ENCODE measurements at regions not wholly inside any gene's neighbourhood (a gene's known extent, or its start where the extent isn't known, plus 50 kb on each side); places are given as distances from the start of the nearest gene placed in this dataset.

DNA sequence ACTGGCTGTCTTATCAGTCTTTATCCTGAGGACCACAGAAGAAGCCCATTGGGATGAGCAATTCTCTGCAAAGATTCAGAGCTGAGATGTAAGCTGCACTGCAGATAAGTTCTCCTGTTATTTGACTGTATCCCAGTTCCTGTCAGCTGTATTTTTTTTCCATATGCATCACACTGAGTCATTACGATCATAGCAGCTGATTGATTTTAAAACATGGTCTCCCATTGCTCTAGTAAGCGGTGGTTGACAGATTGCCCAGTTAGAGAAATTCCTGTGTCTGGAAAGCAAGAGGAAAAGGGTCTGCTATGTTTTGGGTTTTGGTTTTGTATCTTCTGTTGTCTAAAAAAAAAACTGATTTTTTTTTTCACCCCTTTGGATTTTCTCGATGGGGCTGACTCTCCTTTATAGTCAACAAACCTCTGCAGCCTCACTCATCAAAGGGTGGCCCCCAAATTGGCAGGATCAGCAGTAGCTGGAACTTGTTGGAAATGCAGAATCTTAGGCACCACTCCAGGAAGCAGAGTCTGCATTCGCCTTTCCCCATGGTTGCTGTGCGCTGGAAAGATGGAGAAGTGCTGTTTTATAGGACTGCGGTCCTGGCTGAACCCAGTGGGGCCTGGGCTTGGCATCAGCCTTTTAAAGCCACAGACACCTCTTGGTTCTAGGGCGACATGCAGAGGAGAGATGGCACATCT lies 220.1 kb upstream of the MPHOSPH6 start:
- WGBS (ENCODE audit: insufficient coverage) = 92% methylated on average over 2 of the region's 7 CpGs
- Mint-ChIP-seq H3K4me3 (no peak overlapping the region), H3K36me3 (no peaks in the 10 kb centered on the region), H3K4me1 (no peaks in the 10 kb centered on the region), H3K9me3 (peaks cover 0 to 3% (median 0%) of the 10 kb centered on the region in 7 donors), H3K27ac (no peak overlapping the region), H3K27me3 (ENCODE audit: low read depth in 3 of 3) (peaks cover 1 to 6% (median 3%) of the 10 kb centered on the region in 3 donors)
- Histone ChIP-seq H3K9ac (ENCODE audit: insufficient read depth, low read length, poor library complexity, severe bottlenecking) (no peak overlapping the region), H3K4me1 (ENCODE audit: control insufficient read depth in 1 of 2, insufficient read depth in 2 of 2, low read length in 2 of 2) (no peaks in the 10 kb centered on the region), H3K27ac (ENCODE audit: low read depth in 1 of 2, low read length in 2 of 2) (no peak overlapping the region), H3K4me2 (replicated peaks; ENCODE audit: extremely low read depth, low read length, poor library complexity, severe bottlenecking) (no peak overlapping the region), H3K79me2 (ENCODE audit: insufficient read depth, low read length) (no peaks in the 10 kb centered on the region), H3K27me3 (ENCODE audit: control insufficient read depth in 2 of 2, insufficient read depth in 2 of 2, low read length in 2 of 2) (no peaks in the 10 kb centered on the region), H2AFZ (ENCODE audit: insufficient read depth, low read depth, low read length, poor library complexity, severe bottlenecking) (no peak overlapping the region), H4K20me1 (ENCODE audit: insufficient read depth, low read length) (no peaks in the 10 kb centered on the region), H3K36me3 (replicated peaks in 1 of 2; ENCODE audit: control insufficient read depth in 1 of 2, insufficient read depth in 2 of 2, low read length in 2 of 2) (no peaks in the 10 kb centered on the region), H3K4me3 (replicated peaks in 1 of 3; ENCODE audit: low read depth in 2 of 3, low read length in 3 of 3) (no peak overlapping the region), H3K9me3 (replicated peaks in 1 of 2; ENCODE audit: control insufficient read depth in 1 of 2, insufficient read depth in 1 of 2, low read length in 2 of 2) (no peaks in the 10 kb centered on the region)
- intact Hi-C loops (cut with micrococcal nuclease) = no loop called here
- no peak for DNase-seq
- TF ChIP-seq, protein P1, sequence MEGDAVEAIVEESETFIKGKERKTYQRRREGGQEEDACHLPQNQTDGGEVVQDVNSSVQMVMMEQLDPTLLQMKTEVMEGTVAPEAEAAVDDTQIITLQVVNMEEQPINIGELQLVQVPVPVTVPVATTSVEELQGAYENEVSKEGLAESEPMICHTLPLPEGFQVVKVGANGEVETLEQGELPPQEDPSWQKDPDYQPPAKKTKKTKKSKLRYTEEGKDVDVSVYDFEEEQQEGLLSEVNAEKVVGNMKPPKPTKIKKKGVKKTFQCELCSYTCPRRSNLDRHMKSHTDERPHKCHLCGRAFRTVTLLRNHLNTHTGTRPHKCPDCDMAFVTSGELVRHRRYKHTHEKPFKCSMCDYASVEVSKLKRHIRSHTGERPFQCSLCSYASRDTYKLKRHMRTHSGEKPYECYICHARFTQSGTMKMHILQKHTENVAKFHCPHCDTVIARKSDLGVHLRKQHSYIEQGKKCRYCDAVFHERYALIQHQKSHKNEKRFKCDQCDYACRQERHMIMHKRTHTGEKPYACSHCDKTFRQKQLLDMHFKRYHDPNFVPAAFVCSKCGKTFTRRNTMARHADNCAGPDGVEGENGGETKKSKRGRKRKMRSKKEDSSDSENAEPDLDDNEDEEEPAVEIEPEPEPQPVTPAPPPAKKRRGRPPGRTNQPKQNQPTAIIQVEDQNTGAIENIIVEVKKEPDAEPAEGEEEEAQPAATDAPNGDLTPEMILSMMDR (IDR thresholded peaks at IDR 0.05) = no peak

DNA sequence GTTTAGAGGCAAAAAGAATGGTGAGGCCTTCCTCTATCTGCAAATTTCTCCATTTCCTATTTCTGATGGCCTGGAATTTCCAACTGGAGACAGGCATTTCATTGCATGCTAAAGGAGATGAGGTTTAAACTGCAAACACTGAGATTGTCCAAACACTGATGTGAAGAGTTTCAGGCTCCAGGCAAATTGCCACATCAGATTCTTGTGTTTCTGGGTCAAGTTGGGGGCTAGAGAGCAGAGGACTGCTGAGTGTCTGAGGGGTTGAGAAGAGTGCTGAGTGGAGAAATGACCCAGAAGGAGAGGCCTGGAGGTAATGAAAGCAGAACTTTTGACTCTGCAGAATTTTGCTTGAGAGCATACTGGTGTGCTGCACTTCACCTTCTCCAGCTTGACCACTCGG lies 216.7 kb upstream of the MPHOSPH6 start:
- no peaks in the 10 kb centered on the region for H4K20me1 ChIP-seq (ENCODE audit: insufficient read depth, low read length)
- Mint-ChIP-seq H3K4me3 (no peak overlapping the region), H3K4me1 (no peaks in the 10 kb centered on the region), H3K9me3 (peaks cover 0 to 3% (median 0%) of the 10 kb centered on the region in 7 donors), H3K27me3 (ENCODE audit: low read depth in 3 of 3) (peaks cover 1 to 3% (median 3%) of the 10 kb centered on the region in 3 donors), H3K27ac (no peak overlapping the region), H3K36me3 (no peaks in the 10 kb centered on the region)
- intact Hi-C loops (cut with micrococcal nuclease) = no loop called here
- no peak overlapping the region for H3K27ac ChIP-seq (ENCODE audit: low read depth in 1 of 2, low read length in 2 of 2)
- H3K36me3 ChIP-seq (replicated peaks in 1 of 2; ENCODE audit: control insufficient read depth in 1 of 2, insufficient read depth in 2 of 2, low read length in 2 of 2) = no peaks in the 10 kb centered on the region
- TF ChIP-seq, protein P1 (IDR thresholded peaks at IDR 0.05) = no peak
- H3K79me2 ChIP-seq (ENCODE audit: insufficient read depth, low read length) = no peaks in the 10 kb centered on the region
- no peak overlapping the region for H2AFZ ChIP-seq (ENCODE audit: insufficient read depth, low read depth, low read length, poor library complexity, severe bottlenecking)
- no peaks in the 10 kb centered on the region for H3K27me3 ChIP-seq (ENCODE audit: control insufficient read depth in 2 of 2, insufficient read depth in 2 of 2, low read length in 2 of 2)
- no peak overlapping the region for H3K4me2 ChIP-seq (replicated peaks; ENCODE audit: extremely low read depth, low read length, poor library complexity, severe bottlenecking)
- 83% methylated on average over 1 of the region's 1 CpG for WGBS (ENCODE audit: insufficient coverage)
- no peaks in the 10 kb centered on the region for H3K4me1 ChIP-seq (ENCODE audit: control insufficient read depth in 1 of 2, insufficient read depth in 2 of 2, low read length in 2 of 2)
- no peak for DNase-seq
- H3K9me3 ChIP-seq (replicated peaks in 1 of 2; ENCODE audit: control insufficient read depth in 1 of 2, insufficient read depth in 1 of 2, low read length in 2 of 2) = no peaks in the 10 kb centered on the region
- H3K9ac ChIP-seq (ENCODE audit: insufficient read depth, low read length, poor library complexity, severe bottlenecking) = no peak overlapping the region
- H3K4me3 ChIP-seq (replicated peaks in 1 of 3; ENCODE audit: low read depth in 2 of 3, low read length in 3 of 3) = no peak overlapping the region

Data from CD14-positive monocyte (primary cell).